IMR-90 (cell line): ENCODE measurements at regions not wholly inside any gene's neighbourhood (a gene's known extent, or its start where the extent isn't known, plus 50 kb on each side); places are given as distances from the start of the nearest gene placed in this dataset.

Source experiments
- ATAC-seq: fragments of 200-7000 bp; cut with Tn5 transposase; 2 replicates; pipeline ENCODE4 v1.9.1; 2020; ENCODE audit warnings: low read depth, mild to moderate bottlenecking, moderate library complexity
- BruUV-seq: library from RNA; stranded (reverse); fragments of 400-500 nt; replicated peaks from 2 replicates; lab custom pipeline; 2021; lab: Mats Ljungman, UMichigan
- CTCF ChIA-PET: fragments of 300-600 bp; formaldehyde crosslinking; extraction: SDS; loops from one replicate; lab custom pipeline; 2021; ENCODE audit warnings: antibody characterized with exemption; lab: Yijun Ruan, JAX
- POLR2A ChIA-PET: fragments of 300-600 bp; sonication (Branson Sonifier 250); formaldehyde crosslinking; loops from one replicate; lab custom pipeline; 2022; ENCODE audit warnings: antibody characterized with exemption; ENCODE audit not compliant: unreplicated experiment; lab: Charles Lee
- DNase-seq: peaks from one replicate; pipeline ENCODE4 v3.0.0; 2013
- H2AFZ ChIP-seq: replicated peaks from 2 replicates; pipeline ENCODE3; 2013; ENCODE audit warnings: low read length, mild to moderate bottlenecking; ENCODE audit not compliant: poor library complexity
- H2AK5ac ChIP-seq: 2 replicates; pipeline ENCODE4 v1.6.1; 2013; ENCODE audit warnings: low read depth, low read length, inconsistent platforms
- H2AK9ac ChIP-seq: replicated peaks from 2 replicates; pipeline ENCODE3; 2013; ENCODE audit warnings: mild to moderate bottlenecking, low read depth, low read length, moderate library complexity; ENCODE audit not compliant: poor library complexity
- H2BK120ac ChIP-seq: 2 replicates; pipeline ENCODE4 v1.6.1; 2013; ENCODE audit warnings: low read depth, low read length, inconsistent platforms
- H2BK15ac ChIP-seq: 3 replicates; pipeline ENCODE4 v1.6.1; 2013; ENCODE audit warnings: low read depth, low read length, inconsistent platforms
- H2BK20ac ChIP-seq: 2 replicates; pipeline ENCODE4 v1.6.1; 2013; ENCODE audit warnings: low read depth, mild to moderate bottlenecking, inconsistent platforms, low read length, moderate library complexity
- H2BK5ac ChIP-seq: 2 replicates; pipeline ENCODE4 v1.6.1; 2013; ENCODE audit warnings: mild to moderate bottlenecking, low read depth, low read length, inconsistent platforms; ENCODE audit not compliant: poor library complexity, severe bottlenecking
- H3K14ac ChIP-seq: replicated peaks from 2 replicates; pipeline ENCODE4 v1.6.1; 2013; ENCODE audit warnings: low read depth, low read length, inconsistent platforms
- H3K18ac ChIP-seq: 2 replicates; pipeline ENCODE4 v1.6.1; 2013; ENCODE audit warnings: low read depth, low read length, control low read depth
- H3K23ac ChIP-seq: 2 replicates; pipeline ENCODE4 v1.6.1; 2013; ENCODE audit warnings: low read depth, low read length, inconsistent platforms
- H3K27ac ChIP-seq: 2 replicates; pipeline ENCODE4 v1.5.1; 2013; ENCODE audit warnings: mild to moderate bottlenecking, control low read depth, low read length; ENCODE audit not compliant: insufficient read depth
- H3K27me3 ChIP-seq: 2 replicates; pipeline ENCODE4 v1.6.1; 2013; ENCODE audit warnings: low read length; ENCODE audit not compliant: control insufficient read depth, insufficient read depth
- H3K36me3 ChIP-seq: 2 replicates; pipeline ENCODE4 v1.6.1; 2013; ENCODE audit warnings: low read length, mixed read lengths; ENCODE audit not compliant: control insufficient read depth, insufficient read depth
- H3K4ac ChIP-seq: 2 replicates; pipeline ENCODE4 v1.6.1; 2013; ENCODE audit warnings: low read depth, low read length, inconsistent platforms
- H3K4me1 ChIP-seq: 2 replicates; pipeline ENCODE4 v1.6.1; 2013; ENCODE audit warnings: low read length, mixed read lengths; ENCODE audit not compliant: control insufficient read depth, insufficient read depth
- H3K4me2 ChIP-seq: 2 replicates; pipeline ENCODE4 v1.6.1; 2013; ENCODE audit warnings: low read depth, mild to moderate bottlenecking, control low read depth, low read length, moderate library complexity
- H3K4me3 ChIP-seq: 2 replicates; pipeline ENCODE4 v1.5.1; 2013; ENCODE audit warnings: low read depth, mild to moderate bottlenecking, control low read depth, low read length, moderate library complexity; ENCODE audit not compliant: insufficient read depth
- H3K56ac ChIP-seq: 2 replicates; pipeline ENCODE4 v1.6.1; 2013; ENCODE audit warnings: low read length, inconsistent platforms; ENCODE audit not compliant: insufficient read depth; ENCODE audit errors: extremely low read depth
- H3K79me1 ChIP-seq, 2 experiments: 2 replicates each; pipeline ENCODE4 v1.6.1; 2013; ENCODE audit warnings: low read length in 2 of 2, inconsistent platforms in 1 of 2, low read depth in 1 of 2
- H3K9ac ChIP-seq: 2 replicates; pipeline ENCODE4 v1.6.1; 2013; ENCODE audit warnings: low read depth, low read length, control low read depth
- H3K9me1 ChIP-seq: 2 replicates; pipeline ENCODE4 v1.6.1; 2013; ENCODE audit warnings: low read length, inconsistent platforms; ENCODE audit not compliant: insufficient read depth
- H3K9me3 ChIP-seq: 2 replicates; pipeline ENCODE4 v1.6.1; 2013; ENCODE audit warnings: low read length; ENCODE audit not compliant: control insufficient read depth, insufficient read depth
- H4K20me1 ChIP-seq: 2 replicates; pipeline ENCODE4 v1.6.1; 2013; ENCODE audit warnings: low read length, inconsistent platforms; ENCODE audit not compliant: insufficient read depth
- H4K5ac ChIP-seq: 2 replicates; pipeline ENCODE4 v1.6.1; 2013; ENCODE audit warnings: mild to moderate bottlenecking, low read depth, low read length, control low read depth
- H4K8ac ChIP-seq, 2 experiments: 2 replicates each; pipeline ENCODE4 v1.6.1; 2013; ENCODE audit warnings: low read depth in 2 of 2, low read length in 2 of 2, control low read depth in 1 of 2, inconsistent platforms in 1 of 2
- H4K91ac ChIP-seq: 2 replicates; pipeline ENCODE4 v1.6.1; 2013; ENCODE audit warnings: low read depth, low read length, inconsistent platforms; ENCODE audit not compliant: insufficient read depth
- BHLHE40 ChIP-seq: fragments of 150-350 bp; IDR thresholded peaks from 2 replicates; pipeline ENCODE4 v1.6.1; 2016; ENCODE audit warnings: mild to moderate bottlenecking, low read depth, low read length
- CEBPB ChIP-seq: IDR thresholded peaks from 2 replicates; pipeline ENCODE4 v1.6.1; 2012; ENCODE audit warnings: low read depth, low read length, improper control_type of control experiment
- CHD1 ChIP-seq: IDR thresholded peaks from 2 replicates; pipeline ENCODE4 v1.6.1; 2012; ENCODE audit warnings: low read depth, low read length, improper control_type of control experiment
- CTCF ChIP-seq: conservative IDR thresholded peaks from 2 replicates; pipeline ENCODE4 v1.5.1; 2012; ENCODE audit warnings: mild to moderate bottlenecking, low read depth, low read length, improper control_type of control experiment
- ELK1 ChIP-seq: fragments of 150-350 bp; IDR thresholded peaks from 2 replicates; pipeline ENCODE4 v1.6.1; 2016; ENCODE audit warnings: low read depth, mild to moderate bottlenecking, low read length, moderate library complexity, borderline replicate concordance
- FOS ChIP-seq: fragments of 150-350 bp; IDR thresholded peaks from 2 replicates; pipeline ENCODE4 v1.6.1; 2016; ENCODE audit warnings: low read depth, low read length
- MAFK ChIP-seq: IDR thresholded peaks from 2 replicates; pipeline ENCODE4 v1.6.1; 2012; ENCODE audit warnings: low read depth, low read length, improper control_type of control experiment
- MAZ ChIP-seq: IDR thresholded peaks from 2 replicates; pipeline ENCODE4 v1.6.1; 2012; ENCODE audit warnings: low read depth, mild to moderate bottlenecking, low read length, improper control_type of control experiment, moderate library complexity, borderline replicate concordance
- MXI1 ChIP-seq: IDR thresholded peaks from 2 replicates; pipeline ENCODE4 v1.6.1; 2012; ENCODE audit warnings: low read depth, mild to moderate bottlenecking, low read length, moderate library complexity, borderline replicate concordance
- NFE2L2 ChIP-seq: fragments of 150-350 bp; IDR thresholded peaks from 2 replicates; pipeline ENCODE4 v1.6.1; 2016; ENCODE audit warnings: low read depth, mild to moderate bottlenecking, low read length
- POLR2A ChIP-seq: IDR thresholded peaks from 2 replicates; pipeline ENCODE4 v1.6.1; 2012; ENCODE audit warnings: mild to moderate bottlenecking, low read depth, low read length
- RAD21 ChIP-seq: IDR thresholded peaks from 2 replicates; pipeline ENCODE4 v1.6.1; 2012; ENCODE audit warnings: low read length, improper control_type of control experiment
- RCOR1 ChIP-seq: IDR thresholded peaks from 2 replicates; pipeline ENCODE4 v1.6.1; 2012; ENCODE audit warnings: mild to moderate bottlenecking, low read length, improper control_type of control experiment; ENCODE audit not compliant: insufficient replicate concordance
- RFX5 ChIP-seq: IDR thresholded peaks from 2 replicates; pipeline ENCODE4 v1.8.0; 2012; ENCODE audit warnings: low read depth, mild to moderate bottlenecking, low read length, moderate library complexity
- SMC3 ChIP-seq: fragments of 150-350 bp; IDR thresholded peaks from 2 replicates; pipeline ENCODE4 v1.6.1; 2016; ENCODE audit warnings: low read depth, mild to moderate bottlenecking, antibody characterized with exemption, low read length, moderate library complexity
- USF2 ChIP-seq: fragments of 150-350 bp; IDR thresholded peaks from 2 replicates; pipeline ENCODE4 v1.6.1; 2017; ENCODE audit warnings: mild to moderate bottlenecking, antibody characterized with exemption, low read length, low read depth
- WGBS, 2 experiments: methylation state at CpG; one replicate each; pipeline versions ENCODE4 v1.1.5 to v1.1.7; 2013; ENCODE audit warnings: missing lambda C conversion rate in 2 of 2; ENCODE audit not compliant: insufficient read length in 1 of 2; ENCODE audit errors: extremely low coverage in 2 of 2; 5-methylcytosine and 5-hydroxymethylcytosine counted together
- dilution Hi-C: fragments of 300-500 bp; cut with HindIII; formaldehyde crosslinking; loops from one replicate; pipeline ENCODE4 v1.14.3; 2018; ENCODE audit warnings: low sequenced_read_pairs; ENCODE audit not compliant: unreplicated experiment
- in situ Hi-C: fragments of 300-500 bp; cut with MboI; formaldehyde crosslinking; loops from 3 replicates; pipeline ENCODE4 v1.14.3; 2019; ENCODE audit warnings: low sequenced_read_pairs, inconsistent platforms, mixed read lengths
- intact Hi-C: fragments of 100-400 bp; cut with micrococcal nuclease; formaldehyde crosslinking; loops from 2 replicates; pipeline ENCODE4 v1.10.0; 2022

- Histone ChIP-seq H2AK9ac (no peak overlapping the region), H3K4me1 (peaks cover 2% of the 10 kb centered on the region; the same call in 1 of the 2 replicates), H2BK5ac (no peak overlapping the region), H4K8ac (no peak overlapping the region), H3K9me3 (peaks cover 3% of the 10 kb centered on the region; the same call in 1 of the 2 replicates), H4K20me1 (no peaks in the 10 kb centered on the region), H3K79me1 (no peaks in the 10 kb centered on the region), H2AFZ (no peak overlapping the region), H2BK20ac (no peak overlapping the region), H4K5ac (no peak overlapping the region), H3K9me1 (no peaks in the 10 kb centered on the region), H3K23ac (no peak overlapping the region), H3K4ac (no peak overlapping the region), H2BK15ac (no peak overlapping the region), H2BK120ac (no peak overlapping the region), H4K91ac (no peak overlapping the region), H3K14ac (no peak overlapping the region), H3K9ac (no peak overlapping the region), H3K56ac (no peak overlapping the region), H3K36me3 (no peaks in the 10 kb centered on the region), H3K4me3 (no peak overlapping the region), H2AK5ac (no peak overlapping the region), H3K18ac (no peak overlapping the region), H3K27ac (no peak overlapping the region), H3K4me2 (no peak overlapping the region), H3K27me3 (no peaks in the 10 kb centered on the region; the same call in 1 of the 2 replicates)
- ATAC-seq (no peak), DNase-seq (no peak)
- no TSS peak for BruUV-seq
- POLR2A ChIA-PET = no interaction called here
- dilution Hi-C loops = no loop called here
- intact Hi-C loops = no loop called here
- in situ Hi-C loops = no loop called here
- CTCF ChIA-PET = no interaction called here
- WGBS, 2 experiments = no CpG with 5 or more reads among the region's 1 CpG
- no peak for TF ChIP-seq POLR2A
- no peak for TF ChIP-seq RAD21
- TF ChIP-seq MXI1 = no peak
- no peak for TF ChIP-seq BHLHE40
- TF ChIP-seq USF2 = no peak
- TF ChIP-seq CTCF = no peak
- TF ChIP-seq MAFK = no peak
- no peak for TF ChIP-seq RCOR1
- TF ChIP-seq CEBPB = no peak
- TF ChIP-seq CHD1 = no peak
- no peak for TF ChIP-seq SMC3
- no peak for TF ChIP-seq ELK1
- TF ChIP-seq NFE2L2 = no peak
- TF ChIP-seq FOS = no peak
- TF ChIP-seq RFX5 = no peak
- no peak for TF ChIP-seq MAZ
These were observed 172.6 kb upstream of the PDZRN3 start for GRCh38 chr3:73797311-73797710.
